ENCODE measurements at regions not wholly inside any gene's neighbourhood (a gene's known extent, or its start where the extent isn't known, plus 50 kb on each side); places are given as distances from the start of the nearest gene placed in this dataset.

- TF ChIP-seq CTCF (IDR thresholded peaks at IDR 0.05) (no peak), POLR2A (IDR thresholded peaks at IDR 0.05) (no peak)
Measured at GRCh38 chr5:98992552-98992951, 63.7 kb upstream of the CHD1 start.

Measured in esophagus squamous epithelium (tissue), 4 donors.